ENCODE measurements at regions not wholly inside any gene's neighbourhood (a gene's known extent, or its start where the extent isn't known, plus 50 kb on each side); places are given as distances from the start of the nearest gene placed in this dataset.

DNA sequence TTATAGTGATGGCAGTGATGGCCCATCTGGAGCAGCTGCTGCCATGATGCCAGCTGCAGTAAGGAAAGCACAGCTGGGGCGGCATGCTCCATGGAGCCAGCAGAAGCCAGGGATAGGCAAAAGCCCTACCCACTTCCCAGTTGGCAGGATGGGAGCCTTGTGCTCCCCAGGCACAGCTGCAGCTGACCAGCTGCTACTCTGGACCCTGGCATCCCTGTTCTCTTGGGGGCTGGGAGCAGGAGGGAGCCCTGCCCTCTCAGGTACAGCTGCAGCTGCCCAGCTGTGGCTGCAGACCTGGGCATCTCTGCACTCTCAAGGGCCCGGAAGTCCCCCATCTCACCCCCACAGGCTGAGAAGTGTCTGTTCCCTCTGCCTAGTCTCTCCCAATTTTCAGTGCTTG, 531.9 kb downstream of the PCDH18 start:
- Histone ChIP-seq H3K23ac (ENCODE audit: low read length in 2 of 2) (no peak overlapping the region), H2BK12ac (ENCODE audit: low read length in 2 of 2) (no peak overlapping the region), H3K4me1 (ENCODE audit: control insufficient read depth, insufficient read depth, low read depth, low read length) (no peaks in the 10 kb centered on the region), H3K9ac (ENCODE audit: low read length) (no peak overlapping the region), H4K8ac (ENCODE audit: low read length) (no peak overlapping the region), H4K91ac (ENCODE audit: low read length) (no peak overlapping the region), H3K4me3 (ENCODE audit: insufficient read depth in 1 of 2, low read depth in 1 of 2, low read length in 2 of 2) (no peak overlapping the region), H3K27me3 (ENCODE audit: control insufficient read depth in 1 of 2, insufficient read depth in 1 of 2, low read length in 2 of 2) (no peaks in the 10 kb centered on the region), H2BK120ac (ENCODE audit: low read depth, low read length) (no peak overlapping the region), H3K4ac (ENCODE audit: low read depth in 1 of 2, low read length in 2 of 2) (no peak overlapping the region), H3K18ac (ENCODE audit: low read depth in 1 of 2, low read length in 2 of 2) (no peak overlapping the region), H3K14ac (ENCODE audit: low read length in 2 of 2) (no peak overlapping the region), H3K79me1 (replicated peaks; ENCODE audit: low read length, poor library complexity, severe bottlenecking) (no peaks in the 10 kb centered on the region), H3K36me3 (ENCODE audit: control insufficient read depth in 1 of 2, insufficient read depth in 2 of 2, low read depth in 1 of 2, low read length in 2 of 2) (peaks cover 0 to 3% of the 10 kb centered on the region in 2 experiments), H2AFZ (ENCODE audit: low read depth, low read length) (no peak overlapping the region), H2BK15ac (ENCODE audit: low read depth, poor library complexity, severe bottlenecking) (no peak overlapping the region), H2AK5ac (ENCODE audit: low read length, severe bottlenecking) (no peak overlapping the region), H3K9me3 (ENCODE audit: control insufficient read depth, low read length) (peaks cover 16% of the 10 kb centered on the region), H3K4me2 (ENCODE audit: low read length, poor library complexity, severe bottlenecking) (no peak overlapping the region), H3K27ac (ENCODE audit: low read length, poor library complexity, severe bottlenecking) (no peak overlapping the region), H2BK5ac (ENCODE audit: low read depth, low read length, poor library complexity, severe bottlenecking) (no peak overlapping the region)
- DNase-seq, result no peak
- 100% methylated on average over 2 of the region's 2 CpGs for WGBS

DNA sequence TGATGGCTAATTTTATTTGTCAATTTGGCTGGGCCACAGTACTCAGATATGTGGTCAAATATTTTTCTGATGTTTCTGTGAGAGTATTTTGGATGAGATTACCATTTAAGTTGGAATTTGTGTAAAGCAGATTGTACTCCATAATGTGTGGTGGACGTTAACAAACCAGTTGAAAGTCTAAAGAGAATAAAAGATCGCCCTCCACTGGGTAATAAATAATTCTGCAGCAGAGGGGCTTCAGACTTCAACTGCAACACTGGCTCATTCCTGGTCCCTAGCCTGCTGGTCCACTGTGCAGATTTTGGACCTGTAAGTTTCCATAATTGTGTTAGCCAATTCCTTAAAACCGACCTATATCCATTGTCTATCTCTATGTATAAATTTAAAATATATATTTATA, 540.3 kb downstream of the PCDH18 start:
- WGBS, result 48% methylated on average over 2 of the region's 3 CpGs
- no peak overlapping the region for H4K8ac ChIP-seq (ENCODE audit: low read length)

GRCh38 chr4:136985683-136986082, 546.6 kb downstream of the PCDH18 start:
- H2BK15ac ChIP-seq (ENCODE audit: low read depth, poor library complexity, severe bottlenecking), result no peak overlapping the region
- no peak overlapping the region for H2BK12ac ChIP-seq (ENCODE audit: low read length in 2 of 2)
- no peak overlapping the region for H3K14ac ChIP-seq (ENCODE audit: low read length in 2 of 2)
- WGBS, result no CpG with 5 or more reads among the region's 1 CpG
- no peak overlapping the region for H2BK120ac ChIP-seq (ENCODE audit: low read depth, low read length)
- no peaks in the 10 kb centered on the region for H3K4me1 ChIP-seq (ENCODE audit: control insufficient read depth, insufficient read depth, low read depth, low read length)
- H3K9me3 ChIP-seq (ENCODE audit: control insufficient read depth, low read length), result peaks cover 19% of the 10 kb centered on the region
- H3K36me3 ChIP-seq (ENCODE audit: control insufficient read depth in 1 of 2, insufficient read depth in 2 of 2, low read depth in 1 of 2, low read length in 2 of 2), result no peaks in the 10 kb centered on the region
- no peak overlapping the region for H4K91ac ChIP-seq (ENCODE audit: low read length)
- H3K23ac ChIP-seq (ENCODE audit: low read length in 2 of 2), result no peak overlapping the region
- no peak overlapping the region for H2AK5ac ChIP-seq (ENCODE audit: low read length, severe bottlenecking)
- H3K18ac ChIP-seq (ENCODE audit: low read depth in 1 of 2, low read length in 2 of 2), result no peak overlapping the region
- H3K4ac ChIP-seq (ENCODE audit: low read depth in 1 of 2, low read length in 2 of 2), result no peak overlapping the region
- no peak overlapping the region for H3K27ac ChIP-seq (ENCODE audit: low read length, poor library complexity, severe bottlenecking)
- DNase-seq, result no peak
- no peaks in the 10 kb centered on the region for H3K79me1 ChIP-seq (replicated peaks; ENCODE audit: low read length, poor library complexity, severe bottlenecking)
- no peak overlapping the region for H3K4me2 ChIP-seq (ENCODE audit: low read length, poor library complexity, severe bottlenecking)
- no peaks in the 10 kb centered on the region for H3K27me3 ChIP-seq (ENCODE audit: control insufficient read depth in 1 of 2, insufficient read depth in 1 of 2, low read length in 2 of 2)
- no peak overlapping the region for H4K8ac ChIP-seq (ENCODE audit: low read length)
- no peak overlapping the region for H2BK5ac ChIP-seq (ENCODE audit: low read depth, low read length, poor library complexity, severe bottlenecking)
- H3K9ac ChIP-seq (ENCODE audit: low read length), result no peak overlapping the region
- H2AFZ ChIP-seq (ENCODE audit: low read depth, low read length), result no peak overlapping the region
- no peak overlapping the region for H3K4me3 ChIP-seq (ENCODE audit: insufficient read depth in 1 of 2, low read depth in 1 of 2, low read length in 2 of 2)

More for the DNA sequence above, 540.3 kb downstream of the PCDH18 start:
- no peak overlapping the region for H2AFZ ChIP-seq (ENCODE audit: low read depth, low read length)
- H2BK5ac ChIP-seq (ENCODE audit: low read depth, low read length, poor library complexity, severe bottlenecking), result no peak overlapping the region
- no peak overlapping the region for H3K14ac ChIP-seq (ENCODE audit: low read length in 2 of 2)
- no peak overlapping the region for H3K4me3 ChIP-seq (ENCODE audit: insufficient read depth in 1 of 2, low read depth in 1 of 2, low read length in 2 of 2)
- no peak overlapping the region for H2BK120ac ChIP-seq (ENCODE audit: low read depth, low read length)
- H3K79me1 ChIP-seq (replicated peaks; ENCODE audit: low read length, poor library complexity, severe bottlenecking), result no peaks in the 10 kb centered on the region
- no peaks in the 10 kb centered on the region for H3K4me1 ChIP-seq (ENCODE audit: control insufficient read depth, insufficient read depth, low read depth, low read length)
- H3K9me3 ChIP-seq (ENCODE audit: control insufficient read depth, low read length), result peaks cover 26% of the 10 kb centered on the region
- H3K27ac ChIP-seq (ENCODE audit: low read length, poor library complexity, severe bottlenecking), result no peak overlapping the region
- H2BK12ac ChIP-seq (ENCODE audit: low read length in 2 of 2), result no peak overlapping the region
- no peak overlapping the region for H3K9ac ChIP-seq (ENCODE audit: low read length)
- no peak overlapping the region for H2BK15ac ChIP-seq (ENCODE audit: low read depth, poor library complexity, severe bottlenecking)
- no peak overlapping the region for H3K18ac ChIP-seq (ENCODE audit: low read depth in 1 of 2, low read length in 2 of 2)
- no peaks in the 10 kb centered on the region for H3K36me3 ChIP-seq (ENCODE audit: control insufficient read depth in 1 of 2, insufficient read depth in 2 of 2, low read depth in 1 of 2, low read length in 2 of 2)
- H3K27me3 ChIP-seq (ENCODE audit: control insufficient read depth in 1 of 2, insufficient read depth in 1 of 2, low read length in 2 of 2), result no peaks in the 10 kb centered on the region
- no peak overlapping the region for H3K23ac ChIP-seq (ENCODE audit: low read length in 2 of 2)
- H2AK5ac ChIP-seq (ENCODE audit: low read length, severe bottlenecking), result no peak overlapping the region
- no peak overlapping the region for H3K4ac ChIP-seq (ENCODE audit: low read depth in 1 of 2, low read length in 2 of 2)
- H3K4me2 ChIP-seq (ENCODE audit: low read length, poor library complexity, severe bottlenecking), result no peak overlapping the region
- DNase-seq, result no peak
- no peak overlapping the region for H4K91ac ChIP-seq (ENCODE audit: low read length)

DNA sequence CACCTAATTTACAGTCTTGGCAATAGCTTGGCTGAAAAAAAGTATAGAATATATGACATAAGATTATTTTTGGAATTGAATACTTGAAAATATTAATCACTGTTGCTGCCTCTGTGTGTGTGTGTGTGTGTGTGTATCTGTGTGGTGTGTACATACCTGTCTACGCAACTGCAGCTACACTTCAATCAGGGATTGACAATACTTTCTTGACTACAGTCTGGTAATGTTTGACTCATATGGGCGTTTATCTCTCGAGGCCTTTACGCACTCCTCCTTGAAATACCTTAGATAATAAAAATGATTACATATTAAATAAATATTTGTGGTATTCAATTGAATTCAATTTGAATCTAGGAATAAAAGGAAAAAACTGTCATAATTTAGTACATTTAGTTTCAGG, 565.2 kb downstream of the PCDH18 start:
- peaks cover 0 to 3% of the 10 kb centered on the region in 2 experiments for H3K36me3 ChIP-seq (ENCODE audit: control insufficient read depth in 1 of 2, insufficient read depth in 2 of 2, low read depth in 1 of 2, low read length in 2 of 2)
- no peaks in the 10 kb centered on the region for H3K4me1 ChIP-seq (ENCODE audit: control insufficient read depth, insufficient read depth, low read depth, low read length)
- no peak overlapping the region for H2AK5ac ChIP-seq (ENCODE audit: low read length, severe bottlenecking)
- H3K4me3 ChIP-seq (ENCODE audit: insufficient read depth in 1 of 2, low read depth in 1 of 2, low read length in 2 of 2), result no peak overlapping the region
- H3K27ac ChIP-seq (ENCODE audit: low read length, poor library complexity, severe bottlenecking), result no peak overlapping the region
- no peak overlapping the region for H3K23ac ChIP-seq (ENCODE audit: low read length in 2 of 2)
- DNase-seq, result no peak
- H3K9me3 ChIP-seq (ENCODE audit: control insufficient read depth, low read length), result no peaks in the 10 kb centered on the region
- H3K79me1 ChIP-seq (replicated peaks; ENCODE audit: low read length, poor library complexity, severe bottlenecking), result no peaks in the 10 kb centered on the region
- no peaks in the 10 kb centered on the region for H3K27me3 ChIP-seq (ENCODE audit: control insufficient read depth in 1 of 2, insufficient read depth in 1 of 2, low read length in 2 of 2)
- H3K14ac ChIP-seq (ENCODE audit: low read length in 2 of 2), result no peak overlapping the region
- H3K4me2 ChIP-seq (ENCODE audit: low read length, poor library complexity, severe bottlenecking), result no peak overlapping the region
- WGBS, result no CpG with 5 or more reads among the region's 4 CpGs
- H3K4ac ChIP-seq (ENCODE audit: low read depth in 1 of 2, low read length in 2 of 2), result no peak overlapping the region
- no peak overlapping the region for H2BK15ac ChIP-seq (ENCODE audit: low read depth, poor library complexity, severe bottlenecking)
- H3K9ac ChIP-seq (ENCODE audit: low read length), result no peak overlapping the region
- no peak overlapping the region for H4K8ac ChIP-seq (ENCODE audit: low read length)
- no peak overlapping the region for H4K91ac ChIP-seq (ENCODE audit: low read length)
- no peak overlapping the region for H2AFZ ChIP-seq (ENCODE audit: low read depth, low read length)
- no peak overlapping the region for H3K18ac ChIP-seq (ENCODE audit: low read depth in 1 of 2, low read length in 2 of 2)
- H2BK5ac ChIP-seq (ENCODE audit: low read depth, low read length, poor library complexity, severe bottlenecking), result no peak overlapping the region
- no peak overlapping the region for H2BK120ac ChIP-seq (ENCODE audit: low read depth, low read length)
- no peak overlapping the region for H2BK12ac ChIP-seq (ENCODE audit: low read length in 2 of 2)
